GM12878 (cell line): ENCODE measurements at regions not wholly inside any gene's neighbourhood (a gene's known extent, or its start where the extent isn't known, plus 50 kb on each side); places are given as distances from the start of the nearest gene placed in this dataset.

Experiments used
- ATAC-seq: fragments of 200-7000 bp; cut with Tn5 transposase; 3 replicates; pipeline ENCODE4 v1.9.1; 2020; ENCODE audit warnings: mild to moderate bottlenecking, moderate library complexity
- BruUV-seq: library from RNA; stranded (reverse); fragments of 400-500 nt; replicated peaks from 2 replicates; lab custom pipeline; 2021; lab: Mats Ljungman, UMichigan
- CTCF ChIA-PET: fragments of 300-600 bp; sonication (Branson Sonifier 250); formaldehyde crosslinking; extraction: SDS; loops from one replicate; lab custom pipeline; 2021; ENCODE audit warnings: inconsistent platforms; lab: Yijun Ruan, JAX
- POLR2A ChIA-PET: fragments of 350-600 bp; formaldehyde crosslinking; extraction: SDS; loops from one replicate; lab custom pipeline; 2021; ENCODE audit warnings: inconsistent platforms; lab: Charles Lee
- RAD21 ChIA-PET: fragments of 300-600 bp; sonication (Branson Sonifier 250); formaldehyde crosslinking; loops from one replicate; lab custom pipeline; 2023; ENCODE audit warnings: antibody characterized with exemption; ENCODE audit not compliant: unreplicated experiment; lab: Charles Lee
- SMC1A ChIA-PET: fragments of 300-600 bp; sonication (Branson Sonifier 250); formaldehyde crosslinking; loops from one replicate; lab custom pipeline; 2023; ENCODE audit not compliant: unreplicated experiment, uncharacterized antibody; lab: Charles Lee
- DNase-seq: peaks from one replicate; pipeline ENCODE4 v3.0.0-alpha.2; 2011; ENCODE audit warnings: low read depth, low spot score
- FAIRE-seq: peaks from 3 replicates; lab custom pipeline; 2011; peaks lifted over from hg19 to GRCh38; lab: Jason Lieb, UNC
- H2AFZ ChIP-seq: 2 replicates; pipeline ENCODE4 v1.6.0; 2011; ENCODE audit warnings: low read depth, low read length, control low read depth; ENCODE audit not compliant: control insufficient read depth
- H3K27ac ChIP-seq: 2 replicates; pipeline ENCODE4 v1.5.1; 2011; ENCODE audit warnings: control low read depth; ENCODE audit not compliant: control insufficient read depth, insufficient read depth
- H3K27me3 ChIP-seq, 2 experiments: replicated peaks in 1 of 2; 2 replicates each; pipeline versions ENCODE4 v1.6.0 to v1.6.1; 2011; ENCODE audit warnings: low read length in 1 of 2; ENCODE audit not compliant: control insufficient read depth in 2 of 2, insufficient read depth in 2 of 2
- H3K36me3 ChIP-seq, 2 experiments: 2 replicates each; pipeline ENCODE4 v1.5.1; 2011; ENCODE audit warnings: low read length in 1 of 2; ENCODE audit not compliant: control insufficient read depth in 2 of 2, insufficient read depth in 2 of 2
- H3K4me1 ChIP-seq: 2 replicates; pipeline ENCODE4 v1.6.1; 2011; ENCODE audit warnings: mild to moderate bottlenecking, low read length, moderate library complexity, mixed read lengths; ENCODE audit not compliant: control insufficient read depth, insufficient read depth
- H3K4me2 ChIP-seq: 2 replicates; pipeline ENCODE4 v1.6.0; 2011; ENCODE audit warnings: control low read depth; ENCODE audit not compliant: control insufficient read depth, insufficient read depth
- H3K4me3 ChIP-seq: fragments of 200-600 bp; sonication (generic); 2 replicates; pipeline ENCODE4 v1.5.1; 2016
- H3K79me2 ChIP-seq: 2 replicates; pipeline ENCODE4 v1.6.0; 2011; ENCODE audit warnings: low read length; ENCODE audit not compliant: control insufficient read depth, insufficient read depth
- H3K9ac ChIP-seq: 2 replicates; pipeline ENCODE4 v1.8.0; 2011; ENCODE audit warnings: low read length, control low read depth, mixed read lengths; ENCODE audit not compliant: control insufficient read depth, insufficient read depth
- H3K9me3 ChIP-seq: replicated peaks from 3 replicates; pipeline ENCODE4 v1.5.1; 2011; ENCODE audit warnings: mild to moderate bottlenecking, low read length; ENCODE audit not compliant: control insufficient read depth, insufficient read depth
- H4K20me1 ChIP-seq: 2 replicates; pipeline ENCODE4 v1.6.0; 2011; ENCODE audit not compliant: control insufficient read depth, insufficient read depth
- CHD1 ChIP-seq: IDR thresholded peaks from 2 replicates; pipeline ENCODE4 v1.6.1; 2012; ENCODE audit warnings: low read depth, low read length, improper control_type of control experiment
- CREM ChIP-seq: IDR thresholded peaks from 2 replicates; pipeline ENCODE4 v1.6.1; 2014; ENCODE audit warnings: antibody characterized with exemption, low read depth
- HDAC6 ChIP-seq: fragments of 200-600 bp; sonication (generic); IDR thresholded peaks from one replicate; pipeline ENCODE4 v1.8.0; 2017; ENCODE audit warnings: antibody characterized with exemption; ENCODE audit not compliant: unreplicated experiment
- KAT2A ChIP-seq: conservative IDR thresholded peaks from 2 replicates; pipeline ENCODE4 v1.6.1; 2011; ENCODE audit warnings: low read depth, low read length; ENCODE audit not compliant: control insufficient read depth
- NR2C1 ChIP-seq: fragments of 450-650 bp; IDR thresholded peaks from 2 replicates; pipeline ENCODE4 v1.6.1; 2017; ENCODE audit warnings: antibody characterized with exemption, mild to moderate bottlenecking, moderate library complexity
- RAD21 ChIP-seq: IDR thresholded peaks from 2 replicates; pipeline ENCODE4 v1.6.1; 2011; ENCODE audit warnings: mild to moderate bottlenecking, low read depth, low read length, moderate library complexity; ENCODE audit not compliant: insufficient read depth
- RELA ChIP-seq: fragments of 450-650 bp; IDR thresholded peaks from 2 replicates; pipeline ENCODE4 v1.8.0; 2014; ENCODE audit warnings: borderline replicate concordance; ENCODE audit not compliant: partially characterized antibody
- SMAD5 ChIP-seq: IDR thresholded peaks from 2 replicates; pipeline ENCODE4 v1.6.1; 2016; ENCODE audit warnings: antibody characterized with exemption, low read depth
- TCF3 ChIP-seq: IDR thresholded peaks from 2 replicates; pipeline ENCODE4 v1.6.1; 2012; ENCODE audit warnings: low read depth, mild to moderate bottlenecking, low read length, borderline replicate concordance; ENCODE audit not compliant: insufficient read depth
- WRNIP1 ChIP-seq: IDR thresholded peaks from 2 replicates; pipeline ENCODE4 v1.6.1; 2011; ENCODE audit warnings: low read depth, low read length, improper control_type of control experiment, borderline replicate concordance
- ZNF384 ChIP-seq: IDR thresholded peaks from 2 replicates; pipeline ENCODE4 v1.6.1; 2012; ENCODE audit warnings: low read depth, mild to moderate bottlenecking, low read length, improper control_type of control experiment, borderline replicate concordance
- WGBS: methylation state at CpG from one replicate; pipeline ENCODE4 v1.1.6; 2016; ENCODE audit warnings: low lambda C conversion rate; ENCODE audit not compliant: insufficient replicate concordance, insufficient coverage; ENCODE audit errors: missing lambda C conversion rate; 5-methylcytosine and 5-hydroxymethylcytosine counted together
- in situ Hi-C: fragments of 300-500 bp; cut with MboI; formaldehyde crosslinking; loops from 9 replicates; pipeline ENCODE4 v1.14.3; 2018; ENCODE audit warnings: mixed read lengths
- intact Hi-C: fragments of 100-400 bp; cut with micrococcal nuclease; formaldehyde crosslinking; loops from one replicate; pipeline ENCODE4 v1.14.2; 2022; ENCODE audit not compliant: unreplicated experiment
- TF ChIP-seq, protein P1 (sequence below): fragments of 450-650 bp; IDR thresholded peaks from 2 replicates; pipeline ENCODE4 v1.6.1; 2018; ENCODE audit warnings: borderline replicate concordance, mild to moderate bottlenecking; ENCODE audit not compliant: partially characterized antibody
- TF ChIP-seq, protein P2 (sequence below): IDR thresholded peaks from 2 replicates; pipeline ENCODE4 v1.6.1; 2012; ENCODE audit warnings: improper control_type of control experiment, low read depth, low read length; ENCODE audit not compliant: insufficient replicate concordance

GRCh38 chr17:73735245-73735644 is 91.0 kb upstream of the SDK2 start:
- TF ChIP-seq, protein P1, sequence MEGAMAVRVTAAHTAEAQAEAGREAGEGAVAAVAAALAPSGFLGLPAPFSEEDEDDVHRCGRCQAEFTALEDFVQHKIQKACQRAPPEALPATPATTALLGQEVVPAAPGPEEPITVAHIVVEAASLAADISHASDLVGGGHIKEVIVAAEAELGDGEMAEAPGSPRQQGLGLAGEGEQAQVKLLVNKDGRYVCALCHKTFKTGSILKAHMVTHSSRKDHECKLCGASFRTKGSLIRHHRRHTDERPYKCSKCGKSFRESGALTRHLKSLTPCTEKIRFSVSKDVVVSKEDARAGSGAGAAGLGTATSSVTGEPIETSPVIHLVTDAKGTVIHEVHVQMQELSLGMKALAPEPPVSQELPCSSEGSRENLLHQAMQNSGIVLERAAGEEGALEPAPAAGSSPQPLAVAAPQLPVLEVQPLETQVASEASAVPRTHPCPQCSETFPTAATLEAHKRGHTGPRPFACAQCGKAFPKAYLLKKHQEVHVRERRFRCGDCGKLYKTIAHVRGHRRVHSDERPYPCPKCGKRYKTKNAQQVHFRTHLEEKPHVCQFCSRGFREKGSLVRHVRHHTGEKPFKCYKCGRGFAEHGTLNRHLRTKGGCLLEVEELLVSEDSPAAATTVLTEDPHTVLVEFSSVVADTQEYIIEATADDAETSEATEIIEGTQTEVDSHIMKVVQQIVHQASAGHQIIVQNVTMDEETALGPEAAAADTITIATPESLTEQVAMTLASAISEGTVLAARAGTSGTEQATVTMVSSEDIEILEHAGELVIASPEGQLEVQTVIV: no peak
- TF ChIP-seq KAT2A (no peak), ZNF384 (no peak), SMAD5 (no peak), CHD1 (no peak), RELA (no peak), RAD21 (no peak), WRNIP1 (no peak), HDAC6 (no peak), TCF3 (no peak), CREM (no peak), NR2C1 (no peak)
- TF ChIP-seq, protein P2, sequence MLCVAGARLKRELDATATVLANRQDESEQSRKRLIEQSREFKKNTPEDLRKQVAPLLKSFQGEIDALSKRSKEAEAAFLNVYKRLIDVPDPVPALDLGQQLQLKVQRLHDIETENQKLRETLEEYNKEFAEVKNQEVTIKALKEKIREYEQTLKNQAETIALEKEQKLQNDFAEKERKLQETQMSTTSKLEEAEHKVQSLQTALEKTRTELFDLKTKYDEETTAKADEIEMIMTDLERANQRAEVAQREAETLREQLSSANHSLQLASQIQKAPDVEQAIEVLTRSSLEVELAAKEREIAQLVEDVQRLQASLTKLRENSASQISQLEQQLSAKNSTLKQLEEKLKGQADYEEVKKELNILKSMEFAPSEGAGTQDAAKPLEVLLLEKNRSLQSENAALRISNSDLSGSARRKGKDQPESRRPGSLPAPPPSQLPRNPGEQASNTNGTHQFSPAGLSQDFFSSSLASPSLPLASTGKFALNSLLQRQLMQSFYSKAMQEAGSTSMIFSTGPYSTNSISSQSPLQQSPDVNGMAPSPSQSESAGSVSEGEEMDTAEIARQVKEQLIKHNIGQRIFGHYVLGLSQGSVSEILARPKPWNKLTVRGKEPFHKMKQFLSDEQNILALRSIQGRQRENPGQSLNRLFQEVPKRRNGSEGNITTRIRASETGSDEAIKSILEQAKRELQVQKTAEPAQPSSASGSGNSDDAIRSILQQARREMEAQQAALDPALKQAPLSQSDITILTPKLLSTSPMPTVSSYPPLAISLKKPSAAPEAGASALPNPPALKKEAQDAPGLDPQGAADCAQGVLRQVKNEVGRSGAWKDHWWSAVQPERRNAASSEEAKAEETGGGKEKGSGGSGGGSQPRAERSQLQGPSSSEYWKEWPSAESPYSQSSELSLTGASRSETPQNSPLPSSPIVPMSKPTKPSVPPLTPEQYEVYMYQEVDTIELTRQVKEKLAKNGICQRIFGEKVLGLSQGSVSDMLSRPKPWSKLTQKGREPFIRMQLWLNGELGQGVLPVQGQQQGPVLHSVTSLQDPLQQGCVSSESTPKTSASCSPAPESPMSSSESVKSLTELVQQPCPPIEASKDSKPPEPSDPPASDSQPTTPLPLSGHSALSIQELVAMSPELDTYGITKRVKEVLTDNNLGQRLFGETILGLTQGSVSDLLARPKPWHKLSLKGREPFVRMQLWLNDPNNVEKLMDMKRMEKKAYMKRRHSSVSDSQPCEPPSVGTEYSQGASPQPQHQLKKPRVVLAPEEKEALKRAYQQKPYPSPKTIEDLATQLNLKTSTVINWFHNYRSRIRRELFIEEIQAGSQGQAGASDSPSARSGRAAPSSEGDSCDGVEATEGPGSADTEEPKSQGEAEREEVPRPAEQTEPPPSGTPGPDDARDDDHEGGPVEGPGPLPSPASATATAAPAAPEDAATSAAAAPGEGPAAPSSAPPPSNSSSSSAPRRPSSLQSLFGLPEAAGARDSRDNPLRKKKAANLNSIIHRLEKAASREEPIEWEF: no peak
- H3K79me2 ChIP-seq: no peaks in the 10 kb centered on the region
- ATAC-seq: no peak
- no peaks in the 10 kb centered on the region for H4K20me1 ChIP-seq
- intact Hi-C loops (no loop called here), in situ Hi-C loops (no loop called here)
- SMC1A ChIA-PET: no interaction called here
- RAD21 ChIA-PET: no interaction called here
- BruUV-seq: no TSS peak
- no peak overlapping the region for H3K27ac ChIP-seq
- no peak overlapping the region for H3K4me2 ChIP-seq
- POLR2A ChIA-PET: no interaction called here
- H3K36me3 ChIP-seq: no peaks in the 10 kb centered on the region
- peaks cover 2% of the 10 kb centered on the region; the same call in 2 of the 3 replicates for H3K9me3 ChIP-seq
- H3K27me3 ChIP-seq: peaks cover 0 to 5% of the 10 kb centered on the region in 2 experiments; a peak in 3 of 4 replicates
- H3K4me3 ChIP-seq: no peak overlapping the region
- CTCF ChIA-PET: no interaction called here
- H2AFZ ChIP-seq: no peak overlapping the region
- WGBS: 22% methylated on average over 6 of the region's 6 CpGs
- H3K4me1 ChIP-seq: no peaks in the 10 kb centered on the region
- H3K9ac ChIP-seq: no peak overlapping the region
- no peak for FAIRE-seq
- no peak for DNase-seq
